HFFc6 (cell line): ENCODE measurements at regions not wholly inside any gene's neighbourhood (a gene's known extent, or its start where the extent isn't known, plus 50 kb on each side); places are given as distances from the start of the nearest gene placed in this dataset.

Experiments used
- DNase-seq: peaks from one replicate; pipeline ENCODE4 v3.0.0-alpha.2; 2018
- H3K27ac Mint-ChIP-seq: 2 replicates; pipeline ENCODE4 v1.8.0; 2020; ENCODE audit warnings: mild to moderate bottlenecking, mixed read lengths
- H3K27me3 Mint-ChIP-seq: 2 replicates; pipeline ENCODE4 v1.8.0; 2021; ENCODE audit warnings: mild to moderate bottlenecking, moderate library complexity, mixed read lengths; ENCODE audit not compliant: insufficient read depth
- H3K36me3 Mint-ChIP-seq: 2 replicates; pipeline ENCODE4 v1.8.0; 2021; ENCODE audit warnings: low read depth, mixed read lengths
- H3K4me1 Mint-ChIP-seq: 2 replicates; pipeline ENCODE4 v1.8.0; 2020; ENCODE audit warnings: low read depth, mixed read lengths
- H3K4me3 Mint-ChIP-seq: 2 replicates; pipeline ENCODE4 v1.8.0; 2020; ENCODE audit warnings: mild to moderate bottlenecking, moderate library complexity, mixed read lengths
- H3K9me3 Mint-ChIP-seq: 2 replicates; pipeline ENCODE4 v1.8.0; 2020; ENCODE audit warnings: mild to moderate bottlenecking, mixed read lengths
- CTCF ChIP-seq: fragments of 200-600 bp; sonication (generic); IDR thresholded peaks from 2 replicates; pipeline ENCODE4 v1.5.0; 2021; ENCODE audit warnings: antibody characterized with exemption, mild to moderate bottlenecking

DNA sequence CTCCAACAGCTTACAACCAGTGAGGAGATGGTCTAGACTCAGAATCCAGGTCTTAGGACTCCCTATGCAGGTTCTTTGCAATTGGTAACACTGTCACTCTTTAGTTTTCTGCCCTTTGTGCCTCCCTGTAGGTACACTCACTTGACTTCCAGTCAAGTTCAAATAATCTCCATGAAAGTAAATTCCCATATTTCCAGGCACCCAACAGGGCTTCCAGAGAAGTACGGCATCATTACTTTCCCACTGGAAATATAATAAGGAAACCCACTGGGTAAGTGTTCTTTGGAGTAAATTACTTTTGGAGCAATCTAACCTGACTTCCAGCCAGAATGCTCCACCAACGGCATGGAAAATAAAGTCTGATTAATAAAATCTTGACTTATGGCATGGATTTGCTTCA lies 338.9 kb downstream of the HNRNPD start:
- Mint-ChIP-seq H3K9me3 (peaks cover 49% of the 10 kb centered on the region), H3K27ac (no peak overlapping the region), H3K4me1 (no peaks in the 10 kb centered on the region), H3K27me3 (no peaks in the 10 kb centered on the region), H3K4me3 (no peak overlapping the region), H3K36me3 (no peaks in the 10 kb centered on the region)
- TF ChIP-seq CTCF: no peak
- DNase-seq: no peak

- Mint-ChIP-seq H3K36me3 (no peaks in the 10 kb centered on the region), H3K4me3 (no peak overlapping the region), H3K4me1 (no peaks in the 10 kb centered on the region), H3K27me3 (no peaks in the 10 kb centered on the region), H3K27ac (no peak overlapping the region), H3K9me3 (peaks cover 45% of the 10 kb centered on the region)
- DNase-seq: no peak
- no peak for TF ChIP-seq CTCF
Measured at GRCh38 chr4:82033862-82034261, 339.9 kb downstream of the HNRNPD start.

DNA sequence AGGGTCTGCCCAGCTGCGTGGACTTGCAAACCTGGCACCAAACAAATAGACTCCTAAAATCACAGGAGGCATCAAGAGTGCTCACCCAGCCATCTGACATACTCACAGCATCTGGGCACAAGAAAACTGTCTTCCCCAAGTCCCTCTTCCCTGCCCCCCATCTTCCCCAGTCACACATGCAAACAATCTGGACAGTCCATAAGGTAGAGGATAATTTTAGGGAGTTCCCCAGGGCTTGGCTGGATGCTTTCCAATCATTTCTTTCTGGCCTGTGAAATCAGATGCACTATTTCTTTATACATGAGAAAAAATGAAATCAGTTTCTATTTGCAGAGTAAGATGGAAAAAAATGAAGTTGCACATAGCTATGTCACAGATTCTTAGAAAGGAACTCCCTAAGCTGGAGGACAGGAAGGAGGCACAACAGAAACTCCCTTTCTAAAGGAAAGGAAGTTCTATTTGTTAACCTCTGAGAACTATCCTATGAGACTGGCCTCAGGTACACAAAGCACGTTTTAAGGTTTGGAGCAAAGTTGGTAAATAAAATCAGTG lies 342.3 kb downstream of the HNRNPD start:
- Mint-ChIP-seq H3K36me3 (no peaks in the 10 kb centered on the region), H3K27me3 (no peaks in the 10 kb centered on the region)

DNA sequence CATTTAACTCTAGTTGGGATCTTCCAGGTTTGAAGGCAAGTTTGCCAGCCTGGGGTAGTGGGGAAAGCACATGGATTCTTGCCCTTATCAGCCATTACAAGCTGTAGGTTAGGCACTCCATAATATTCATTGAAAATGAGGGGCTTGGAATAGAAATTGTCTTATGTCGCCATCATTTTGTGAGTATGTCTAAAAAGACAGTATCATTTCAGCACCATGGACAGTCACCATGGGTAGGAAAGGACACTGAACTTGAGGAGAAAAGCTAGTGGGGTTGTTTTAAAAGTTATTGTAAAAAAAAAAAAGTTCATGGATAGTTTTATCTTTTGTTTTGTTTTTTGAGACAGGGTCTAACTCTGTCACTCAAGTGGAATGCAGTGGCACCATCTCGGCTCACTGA lies 356.1 kb downstream of the HNRNPD start:
- H3K9me3 Mint-ChIP-seq: peaks cover 38% of the 10 kb centered on the region
- DNase-seq: no peak
- no peak overlapping the region for H3K27ac Mint-ChIP-seq
- H3K27me3 Mint-ChIP-seq: no peaks in the 10 kb centered on the region
- H3K4me1 Mint-ChIP-seq: no peaks in the 10 kb centered on the region
- 0 out of 2 replicates have a peak, but pooled peaks cover 3% of the 10 kb centered on the region for H3K36me3 Mint-ChIP-seq
- TF ChIP-seq CTCF: no peak
- no peak overlapping the region for H3K4me3 Mint-ChIP-seq

More for the DNA sequence above, 342.3 kb downstream of the HNRNPD start:
- TF ChIP-seq CTCF: no peak
- no peak for DNase-seq
- peaks cover 46% of the 10 kb centered on the region for H3K9me3 Mint-ChIP-seq
- no peak overlapping the region for H3K27ac Mint-ChIP-seq
- H3K4me1 Mint-ChIP-seq: no peaks in the 10 kb centered on the region
- H3K4me3 Mint-ChIP-seq: no peak overlapping the region

DNA sequence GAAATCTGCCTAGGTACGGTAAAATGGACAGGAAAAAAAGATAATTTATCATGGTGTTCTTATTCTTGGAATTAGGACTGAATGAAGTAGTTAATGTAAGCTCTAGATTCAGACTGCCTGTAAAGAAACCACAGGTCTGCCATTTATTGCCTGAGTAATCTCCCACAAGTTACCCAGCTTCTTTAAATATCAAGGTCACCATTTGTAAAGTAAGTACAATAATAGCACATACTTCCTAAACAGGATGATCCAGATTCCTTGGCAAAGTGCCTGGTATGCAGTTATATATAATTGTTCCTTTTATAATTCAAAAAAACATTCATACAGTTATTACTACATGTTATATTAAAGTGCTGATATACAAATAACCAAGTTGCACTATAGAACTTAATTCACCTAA lies 368.6 kb downstream of the HNRNPD start:
- no peak for TF ChIP-seq CTCF
- Mint-ChIP-seq H3K36me3 (no peaks in the 10 kb centered on the region), H3K9me3 (peaks cover 26% of the 10 kb centered on the region), H3K4me3 (no peak overlapping the region), H3K4me1 (no peaks in the 10 kb centered on the region), H3K27me3 (no peaks in the 10 kb centered on the region), H3K27ac (no peak overlapping the region)
- no peak for DNase-seq

- no peak for DNase-seq
- no peaks in the 10 kb centered on the region for H3K36me3 Mint-ChIP-seq
- H3K9me3 Mint-ChIP-seq: peaks cover 35% of the 10 kb centered on the region
- H3K27me3 Mint-ChIP-seq: no peaks in the 10 kb centered on the region
- no peaks in the 10 kb centered on the region for H3K4me1 Mint-ChIP-seq
- no peak overlapping the region for H3K4me3 Mint-ChIP-seq
- no peak overlapping the region for H3K27ac Mint-ChIP-seq
- TF ChIP-seq CTCF: no peak
Measured at GRCh38 chr4:81997313-81997712, 376.5 kb downstream of the HNRNPD start.
